GM23248 (cell line): ENCODE measurements at regions not wholly inside any gene's neighbourhood (a gene's known extent, or its start where the extent isn't known, plus 50 kb on each side); places are given as distances from the start of the nearest gene placed in this dataset.
"Not testable (repeated sequence)": the region's sequence is repeated elsewhere in the genome, so short reads cannot be mapped to it uniquely, and the experiment has no call there.

Experiments used
- DNase-seq: peaks from one replicate; pipeline ENCODE4 v3.0.0-alpha.2; 2015
- H2AFZ ChIP-seq: fragments of 200-600 bp; sonication (generic); 2 replicates; pipeline ENCODE4 v1.6.1; 2016; ENCODE audit warnings: antibody characterized with exemption
- H3F3A ChIP-seq: fragments of 200-600 bp; sonication (generic); 2 replicates; pipeline ENCODE4 v1.6.1; 2016; ENCODE audit warnings: mild to moderate bottlenecking, antibody characterized with exemption, mixed run types; ENCODE audit not compliant: insufficient read depth
- H3K27ac ChIP-seq: fragments of 200-600 bp; sonication (generic); 2 replicates; pipeline ENCODE4 v1.5.1; 2016; ENCODE audit warnings: mild to moderate bottlenecking
- H3K27me3 ChIP-seq: fragments of 200-600 bp; sonication (generic); replicated peaks from 2 replicates; pipeline ENCODE4 v1.6.1; 2016; ENCODE audit warnings: mild to moderate bottlenecking; ENCODE audit not compliant: insufficient read depth
- H3K36me3 ChIP-seq: fragments of 200-600 bp; sonication (generic); 2 replicates; pipeline ENCODE4 v1.6.1; 2016; ENCODE audit warnings: low read depth, mild to moderate bottlenecking
- H3K4me1 ChIP-seq: fragments of 200-600 bp; sonication (generic); 2 replicates; pipeline ENCODE4 v1.6.1; 2016; ENCODE audit warnings: mild to moderate bottlenecking; ENCODE audit not compliant: insufficient read depth
- H3K4me2 ChIP-seq: fragments of 200-600 bp; sonication (generic); one replicate; pipeline ENCODE4 v1.6.1; 2016; ENCODE audit warnings: mild to moderate bottlenecking; ENCODE audit not compliant: unreplicated experiment
- H3K4me3 ChIP-seq: fragments of 200-600 bp; sonication (generic); 2 replicates; pipeline ENCODE4 v1.5.1; 2016; ENCODE audit warnings: mild to moderate bottlenecking
- H3K79me2 ChIP-seq: fragments of 200-600 bp; sonication (generic); 2 replicates; pipeline ENCODE4 v1.6.1; 2016; ENCODE audit warnings: mild to moderate bottlenecking; ENCODE audit not compliant: insufficient read depth
- H3K9ac ChIP-seq: fragments of 200-600 bp; sonication (generic); 2 replicates; pipeline ENCODE4 v1.6.1; 2016; ENCODE audit warnings: mild to moderate bottlenecking
- H3K9me2 ChIP-seq: fragments of 200-600 bp; sonication (generic); 2 replicates; pipeline ENCODE4 v1.6.1; 2016; ENCODE audit warnings: mixed run types, mild to moderate bottlenecking, moderate library complexity; ENCODE audit not compliant: insufficient read depth
- H3K9me3 ChIP-seq: fragments of 200-600 bp; sonication (generic); one replicate; pipeline ENCODE4 v1.6.1; 2017; ENCODE audit warnings: low read depth
- H4K20me1 ChIP-seq: fragments of 200-600 bp; sonication (generic); 2 replicates; pipeline ENCODE4 v1.6.0; 2016; ENCODE audit not compliant: insufficient read depth
- EZH2 ChIP-seq: fragments of 200-600 bp; sonication (generic); IDR thresholded peaks from 2 replicates; pipeline ENCODE4 v1.6.1; 2018; ENCODE audit warnings: antibody characterized with exemption, mild to moderate bottlenecking; ENCODE audit not compliant: insufficient read depth, poor library complexity, severe bottlenecking
- EZH2phosphoT487 ChIP-seq: fragments of 200-600 bp; sonication (generic); IDR thresholded peaks from 2 replicates; pipeline ENCODE4 v1.6.1; 2018; ENCODE audit warnings: antibody characterized with exemption, moderate library complexity, mild to moderate bottlenecking, low read depth; ENCODE audit not compliant: insufficient read depth
- WGBS, 2 experiments: methylation state at CpG; one replicate each; pipeline ENCODE4 v1.1.6; 2015 to 2017; ENCODE audit warnings: low lambda C conversion rate in 2 of 2, low coverage in 1 of 2; ENCODE audit errors: missing lambda C conversion rate in 2 of 2; 5-methylcytosine and 5-hydroxymethylcytosine counted together
- in situ Hi-C: fragments of 300-500 bp; cut with MboI; formaldehyde crosslinking; loops from 2 replicates; pipeline ENCODE4 v1.15.0; 2020

- no peak for DNase-seq
- Histone ChIP-seq H4K20me1 (no peaks in the 10 kb centered on the region), H3K27me3 (no peaks in the 10 kb centered on the region), H2AFZ (no peak overlapping the region), H3K36me3 (no peaks in the 10 kb centered on the region), H3K9me3 (no peaks in the 10 kb centered on the region), H3K27ac (no peak overlapping the region), H3K4me3 (no peak overlapping the region), H3K4me2 (no peak overlapping the region), H3F3A (no peaks in the 10 kb centered on the region), H3K79me2 (no peaks in the 10 kb centered on the region), H3K9ac (no peak overlapping the region), H3K9me2 (no peaks in the 10 kb centered on the region), H3K4me1 (no peaks in the 10 kb centered on the region)
- WGBS, 2 experiments = 10 to 14% methylated on average over 3 of the region's 3 CpGs
- TF ChIP-seq EZH2phosphoT487 (no peak), EZH2 (no peak)
- in situ Hi-C loops = no loop called here
Observed at GRCh38 chr16:22989598-22989997, 159.7 kb downstream of the USP31 start.

GRCh38 chr16:22983614-22984013, 165.6 kb downstream of the USP31 start:
- no peaks in the 10 kb centered on the region for H3K36me3 ChIP-seq
- WGBS, 2 experiments = 37 to 45% methylated on average over 2 of the region's 2 CpGs
- H4K20me1 ChIP-seq = no peaks in the 10 kb centered on the region
- no peaks in the 10 kb centered on the region for H3K9me2 ChIP-seq
- no peak overlapping the region for H3K4me3 ChIP-seq
- H3K27ac ChIP-seq = no peak overlapping the region
- H3K9ac ChIP-seq = no peak overlapping the region
- H3F3A ChIP-seq = no peaks in the 10 kb centered on the region
- H2AFZ ChIP-seq = no peak overlapping the region
- H3K4me2 ChIP-seq = no peak overlapping the region
- no peaks in the 10 kb centered on the region for H3K9me3 ChIP-seq
- DNase-seq = no peak
- no peak for TF ChIP-seq EZH2phosphoT487
- no peak for TF ChIP-seq EZH2
- no peaks in the 10 kb centered on the region for H3K27me3 ChIP-seq
- no peaks in the 10 kb centered on the region for H3K4me1 ChIP-seq
- in situ Hi-C loops = no loop called here
- no peaks in the 10 kb centered on the region for H3K79me2 ChIP-seq

- H3K9me2 ChIP-seq, H3K36me3 ChIP-seq, H3K9me3 ChIP-seq, H3K4me3 ChIP-seq, H3K4me1 ChIP-seq, H3F3A ChIP-seq, H3K27me3 ChIP-seq, H3K79me2 ChIP-seq, DNase-seq, in situ Hi-C loops, H3K4me2 ChIP-seq, H3K27ac ChIP-seq, H3K9ac ChIP-seq, H2AFZ ChIP-seq, H4K20me1 ChIP-seq: not testable (repeated sequence)
- 20 to 29% methylated on average over 3 of the region's 3 CpGs for WGBS, 2 experiments
Observed at GRCh38 chr16:22980514-22980913, 166.6 kb downstream of the HS3ST2 start.

- H2AFZ ChIP-seq = no peak overlapping the region
- no peaks in the 10 kb centered on the region for H3K36me3 ChIP-seq
- DNase-seq = no peak
- no peak overlapping the region for H3K4me2 ChIP-seq
- in situ Hi-C loops = no loop called here
- H3K79me2 ChIP-seq = no peaks in the 10 kb centered on the region
- H3K4me1 ChIP-seq = no peaks in the 10 kb centered on the region
- H3K4me3 ChIP-seq = no peak overlapping the region
- no peaks in the 10 kb centered on the region for H3K9me2 ChIP-seq
- H4K20me1 ChIP-seq = no peaks in the 10 kb centered on the region
- H3K9me3 ChIP-seq = no peaks in the 10 kb centered on the region
- WGBS, 2 experiments = 12 to 25% methylated on average over 2 of the region's 2 CpGs
- peaks cover 6% of the 10 kb centered on the region; the same call in 1 of the 2 replicates for H3K27me3 ChIP-seq
- H3K9ac ChIP-seq = no peak overlapping the region
- H3F3A ChIP-seq = no peaks in the 10 kb centered on the region
- no peak overlapping the region for H3K27ac ChIP-seq
- no peak for TF ChIP-seq EZH2phosphoT487
- no peak for TF ChIP-seq EZH2
Observed at GRCh38 chr16:22979038-22979437, 165.1 kb downstream of the HS3ST2 start.

GRCh38 chr16:22977294-22977697, 163.3 kb downstream of the HS3ST2 start:
- 17 to 23% methylated on average over 4 of the region's 4 CpGs for WGBS, 2 experiments
- no peaks in the 10 kb centered on the region for H3K36me3 ChIP-seq
- no peak overlapping the region for H3K9ac ChIP-seq
- TF ChIP-seq EZH2phosphoT487 = no peak
- H3K9me2 ChIP-seq = no peaks in the 10 kb centered on the region
- H3K9me3 ChIP-seq = no peaks in the 10 kb centered on the region
- no peak overlapping the region for H3K4me2 ChIP-seq
- H3F3A ChIP-seq = no peaks in the 10 kb centered on the region
- H3K4me1 ChIP-seq = no peaks in the 10 kb centered on the region
- no peak overlapping the region for H3K4me3 ChIP-seq
- H3K27ac ChIP-seq = no peak overlapping the region
- peak; percentile 38 for DNase-seq
- H4K20me1 ChIP-seq = no peaks in the 10 kb centered on the region
- in situ Hi-C loops = no loop called here
- no peak overlapping the region for H2AFZ ChIP-seq
- peaks cover 6% of the 10 kb centered on the region; the same call in 1 of the 2 replicates for H3K27me3 ChIP-seq
- H3K79me2 ChIP-seq = no peaks in the 10 kb centered on the region
